Neural cell (in vitro differentiated cells): ENCODE measurements at regions not wholly inside any gene's neighbourhood (a gene's known extent, or its start where the extent isn't known, plus 50 kb on each side); places are given as distances from the start of the nearest gene placed in this dataset.
A peak's percentile ranks its signal among the peaks of the same experiment; 100 is the strongest.

ENCODE experiments used
- CTCF ChIP-seq: fragments of 450-650 bp; IDR thresholded peaks from 2 replicates; pipeline ENCODE4 v1.5.1; 2014; ENCODE audit warnings: antibody characterized with exemption, mild to moderate bottlenecking, moderate library complexity; ENCODE audit not compliant: poor library complexity, severe bottlenecking
- EP300 ChIP-seq: fragments of 450-650 bp; conservative IDR thresholded peaks from 2 replicates; pipeline ENCODE4 v1.6.1; 2014; ENCODE audit warnings: antibody characterized with exemption, mild to moderate bottlenecking, moderate library complexity; ENCODE audit not compliant: poor library complexity, severe bottlenecking
- EZH2 ChIP-seq: fragments of 200-600, 300-800 bp; shearing (Covaris generic), sonication (generic); IDR thresholded peaks from 2 replicates; pipeline ENCODE4 v1.6.1; 2014; ENCODE audit warnings: antibody characterized with exemption, low read length, borderline replicate concordance, mild to moderate bottlenecking; ENCODE audit not compliant: insufficient read depth, poor library complexity, severe bottlenecking
- POLR2AphosphoS5 ChIP-seq: IDR thresholded peaks from 2 replicates; pipeline ENCODE4 v1.6.1; 2012
- TAF1 ChIP-seq: IDR thresholded peaks from 2 replicates; pipeline ENCODE4 v1.6.1; 2012; ENCODE audit warnings: low read depth

DNA sequence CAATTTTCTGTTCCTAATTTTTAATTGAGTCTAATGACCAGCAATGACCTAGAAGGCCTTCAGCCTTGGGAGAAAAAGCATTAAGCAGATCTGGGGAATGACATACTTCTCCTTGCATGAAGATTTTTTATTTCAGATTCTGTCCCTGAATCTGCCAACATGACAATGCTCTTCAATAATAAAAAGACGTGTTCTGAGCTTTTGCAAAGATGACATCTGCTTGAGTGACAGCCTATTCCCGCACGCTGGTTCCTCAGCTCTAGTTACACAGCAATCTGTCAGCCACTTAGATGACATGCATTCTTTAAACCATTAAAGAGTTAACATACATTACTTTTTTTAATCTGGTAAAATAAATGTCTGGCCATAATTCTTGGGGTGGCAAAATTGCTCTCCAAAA lies 129.3 kb upstream of the CDH6 start:
- TF ChIP-seq CTCF (no peak), TAF1 (no peak), POLR2AphosphoS5 (peak; percentile 98), EP300 (peak; percentile 99), EZH2 (no peak)
